ENCODE measurements at regions not wholly inside any gene's neighbourhood (a gene's known extent, or its start where the extent isn't known, plus 50 kb on each side); places are given as distances from the start of the nearest gene placed in this dataset.

DNA sequence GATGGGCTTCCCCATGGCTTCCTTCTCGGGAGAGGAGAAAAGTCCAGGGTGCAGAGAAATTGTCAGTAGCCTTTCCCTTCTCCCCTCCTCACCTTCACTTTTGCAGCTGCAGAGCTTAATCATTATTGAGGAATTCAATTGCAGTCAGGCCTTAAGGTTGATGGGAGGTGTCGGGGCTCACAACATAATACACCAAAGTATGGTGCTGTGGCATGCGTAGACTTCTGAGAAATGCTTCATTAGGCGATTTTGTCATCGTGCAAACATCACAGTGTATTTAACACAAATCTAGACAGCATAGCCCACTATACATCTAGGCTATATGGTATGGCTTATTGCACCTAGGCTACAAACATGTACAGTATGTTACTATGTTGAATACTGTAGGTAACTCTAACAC lies 100.2 kb upstream of the PPM1J start:
- no peak for TF ChIP-seq CTCF (IDR thresholded peaks at IDR 0.05)
- no peak for TF ChIP-seq POLR2A (IDR thresholded peaks at IDR 0.05)
- TF ChIP-seq POLR2AphosphoS5 (IDR thresholded peaks at IDR 0.05) = no peak
